ENCODE measurements at regions not wholly inside any gene's neighbourhood (a gene's known extent, or its start where the extent isn't known, plus 50 kb on each side); places are given as distances from the start of the nearest gene placed in this dataset.

DNA sequence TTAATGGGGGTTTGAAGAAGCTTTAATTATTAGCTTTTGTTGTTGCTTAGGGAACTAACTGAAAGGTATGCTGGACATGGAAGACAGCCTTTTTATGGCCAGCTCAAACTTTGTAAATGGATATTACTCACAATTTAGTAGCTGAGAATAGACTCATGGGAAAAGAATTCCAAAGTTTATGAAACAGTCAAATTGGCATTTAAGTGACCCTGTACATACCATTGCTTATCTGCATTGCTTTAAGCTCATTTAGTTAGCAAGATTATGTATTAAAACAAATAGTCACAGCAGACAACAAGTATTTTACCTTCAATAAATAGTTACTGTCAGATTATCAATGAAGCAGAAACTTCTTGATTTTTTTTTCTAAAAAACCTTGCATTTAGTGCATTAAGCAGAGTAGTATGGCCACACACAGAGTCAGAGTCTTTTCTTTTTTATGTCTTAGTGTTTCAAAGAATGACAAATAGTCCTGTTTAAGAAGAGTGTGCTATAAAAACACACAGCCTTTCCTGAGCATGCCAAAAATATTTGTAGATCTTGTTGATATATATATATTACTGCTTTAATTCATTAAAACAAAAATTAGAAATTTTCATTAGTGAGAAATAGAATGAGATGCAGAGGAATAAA lies 102.2 kb downstream of the TTC6 start:
- no peak for TF ChIP-seq FOXM1 (IDR thresholded peaks at IDR 0.05; ENCODE audit: borderline replicate concordance)
- no peak for TF ChIP-seq ARNT (IDR thresholded peaks at IDR 0.05)
- TF ChIP-seq ZNF384 (IDR thresholded peaks at IDR 0.05), result no peak
- TF ChIP-seq TARDBP (IDR thresholded peaks at IDR 0.05), result no peak
- no peak for TF ChIP-seq SP1 (IDR thresholded peaks at IDR 0.05)
- TF ChIP-seq, protein P1, sequence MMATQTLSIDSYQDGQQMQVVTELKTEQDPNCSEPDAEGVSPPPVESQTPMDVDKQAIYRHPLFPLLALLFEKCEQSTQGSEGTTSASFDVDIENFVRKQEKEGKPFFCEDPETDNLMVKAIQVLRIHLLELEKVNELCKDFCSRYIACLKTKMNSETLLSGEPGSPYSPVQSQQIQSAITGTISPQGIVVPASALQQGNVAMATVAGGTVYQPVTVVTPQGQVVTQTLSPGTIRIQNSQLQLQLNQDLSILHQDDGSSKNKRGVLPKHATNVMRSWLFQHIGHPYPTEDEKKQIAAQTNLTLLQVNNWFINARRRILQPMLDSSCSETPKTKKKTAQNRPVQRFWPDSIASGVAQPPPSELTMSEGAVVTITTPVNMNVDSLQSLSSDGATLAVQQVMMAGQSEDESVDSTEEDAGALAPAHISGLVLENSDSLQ (IDR thresholded peaks at IDR 0.05), result no peak
- TF ChIP-seq ELF4 (IDR thresholded peaks at IDR 0.05), result no peak
- TF ChIP-seq FOXK2 (IDR thresholded peaks at IDR 0.05), result no peak

All from HEK293T (cell line).